Panc1 (cell line): ENCODE measurements at regions not wholly inside any gene's neighbourhood (a gene's known extent, or its start where the extent isn't known, plus 50 kb on each side); places are given as distances from the start of the nearest gene placed in this dataset.

Experiments
- ATAC-seq: fragments of 200-7000 bp; cut with Tn5 transposase; 2 replicates; pipeline ENCODE4 v1.9.1; 2020; ENCODE audit warnings: mild to moderate bottlenecking, moderate library complexity
- BruUV-seq: library from RNA; stranded (reverse); fragments of 400-500 nt; replicated peaks from 2 replicates; lab custom pipeline; 2021; lab: Mats Ljungman, UMichigan
- CTCF ChIA-PET: fragments of 300-600 bp; sonication (Branson Sonifier 250); formaldehyde crosslinking; loops from one replicate; lab custom pipeline; 2022; ENCODE audit warnings: antibody characterized with exemption; lab: Charles Lee
- POLR2A ChIA-PET: fragments of 300-600 bp; sonication (Branson Sonifier 250); formaldehyde crosslinking; loops from one replicate; lab custom pipeline; 2022; ENCODE audit warnings: antibody characterized with exemption; lab: Charles Lee
- DNase-seq: peaks from one replicate; pipeline ENCODE4 v3.0.0-alpha.2; 2010; ENCODE audit warnings: low read depth, low spot score
- H3K27ac ChIP-seq: 2 replicates; pipeline ENCODE4 v1.5.1; 2011; ENCODE audit warnings: mild to moderate bottlenecking, low read length, inconsistent platforms
- H3K27me3 ChIP-seq: fragments of 200-500 bp; sonication (Bioruptor generic); 2 replicates; pipeline ENCODE4 v1.6.0; 2014; ENCODE audit warnings: low read length, inconsistent platforms; ENCODE audit not compliant: control insufficient read depth, insufficient read depth
- H3K36me3 ChIP-seq: fragments of 200-500 bp; sonication (Bioruptor generic); 2 replicates; pipeline ENCODE4 v1.5.1; 2014; ENCODE audit warnings: inconsistent platforms, mild to moderate bottlenecking, low read length, moderate library complexity; ENCODE audit not compliant: control insufficient read depth, insufficient read depth
- H3K4me1 ChIP-seq: 2 replicates; pipeline ENCODE4 v1.5.1; 2011; ENCODE audit warnings: inconsistent platforms, mild to moderate bottlenecking, low read length, moderate library complexity; ENCODE audit not compliant: control insufficient read depth, insufficient read depth
- H3K4me3 ChIP-seq, 2 experiments: 2 replicates each; pipeline ENCODE4 v1.5.1; 2011 to 2012; ENCODE audit warnings: low read depth in 2 of 2, low read length in 2 of 2, mild to moderate bottlenecking in 2 of 2, inconsistent platforms in 1 of 2, moderate library complexity in 1 of 2
- H3K9me3 ChIP-seq: fragments of 200-500 bp; sonication (Bioruptor generic); 2 replicates; pipeline ENCODE4 v1.5.1; 2014; ENCODE audit warnings: low read depth, mild to moderate bottlenecking, inconsistent platforms, low read length, moderate library complexity; ENCODE audit not compliant: control insufficient read depth, insufficient read depth
- POLR2AphosphoS5 ChIP-seq: IDR thresholded peaks from 2 replicates; pipeline ENCODE4 v1.6.1; 2012; ENCODE audit warnings: mild to moderate bottlenecking, low read depth, low read length, moderate library complexity
- SIN3A ChIP-seq: IDR thresholded peaks from 2 replicates; pipeline ENCODE4 v1.6.1; 2012; ENCODE audit warnings: low read depth, mild to moderate bottlenecking, low read length, moderate library complexity, borderline replicate concordance; ENCODE audit not compliant: insufficient read depth
- TCF7L2 ChIP-seq: IDR thresholded peaks from 2 replicates; pipeline ENCODE4 v1.6.1; 2011; ENCODE audit warnings: mild to moderate bottlenecking, low read depth, low read length, inconsistent platforms
- in situ Hi-C: cut with HindIII; loops from 2 replicates; pipeline ENCODE4 v1.10.0; 2016; ENCODE audit warnings: low sequenced_read_pairs, low pct_unique_long_range_greater_than_20kb
- intact Hi-C: fragments of 100-400 bp; cut with micrococcal nuclease; formaldehyde crosslinking; loops from one replicate; pipeline ENCODE4 v1.10.0; 2022; ENCODE audit not compliant: unreplicated experiment
- TF ChIP-seq, protein P1 (sequence below): fragments of 450-650 bp; IDR thresholded peaks from 2 replicates; pipeline ENCODE4 v1.5.1; 2017; ENCODE audit warnings: mild to moderate bottlenecking
- TF ChIP-seq, protein P2 (sequence below), 2 experiments: IDR thresholded peaks; 2 replicates each; pipeline ENCODE4 v1.6.1; 2011 to 2012; ENCODE audit warnings: low read depth in 2 of 2, control low read depth in 1 of 2, low read length in 1 of 2, mild to moderate bottlenecking in 1 of 2, moderate library complexity in 1 of 2; ENCODE audit not compliant: insufficient read depth in 1 of 2

DNA sequence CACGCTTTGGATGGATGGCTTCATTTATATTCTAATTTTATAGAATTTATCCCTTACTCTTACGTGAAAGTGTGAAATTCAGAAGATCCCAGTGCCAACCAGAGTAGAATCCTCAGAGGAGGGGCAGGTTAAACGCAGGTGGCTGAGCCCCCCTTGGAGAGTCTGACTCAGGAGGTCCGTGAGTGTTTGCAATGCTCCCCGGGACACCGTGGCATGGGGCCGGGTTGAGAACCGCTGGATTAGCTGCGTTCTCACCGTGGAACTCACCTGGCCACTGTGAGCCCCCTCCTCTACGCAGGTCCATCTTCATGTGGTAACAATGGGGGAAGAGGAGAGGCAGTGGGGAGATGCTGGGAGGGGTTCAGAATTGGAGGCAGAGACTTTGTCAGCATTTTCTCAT lies 638.0 kb upstream of the MKI67 start:
- BruUV-seq = no TSS peak
- DNase-seq (no peak), ATAC-seq (no peak)
- POLR2A ChIA-PET = no interaction called here
- no peaks in the 10 kb centered on the region for H3K9me3 ChIP-seq
- in situ Hi-C loops (no loop called here), intact Hi-C loops (no loop called here)
- CTCF ChIA-PET = no interaction called here
- TF ChIP-seq POLR2AphosphoS5 (no peak), TCF7L2 (no peak), SIN3A (no peak)
- TF ChIP-seq, protein P1, sequence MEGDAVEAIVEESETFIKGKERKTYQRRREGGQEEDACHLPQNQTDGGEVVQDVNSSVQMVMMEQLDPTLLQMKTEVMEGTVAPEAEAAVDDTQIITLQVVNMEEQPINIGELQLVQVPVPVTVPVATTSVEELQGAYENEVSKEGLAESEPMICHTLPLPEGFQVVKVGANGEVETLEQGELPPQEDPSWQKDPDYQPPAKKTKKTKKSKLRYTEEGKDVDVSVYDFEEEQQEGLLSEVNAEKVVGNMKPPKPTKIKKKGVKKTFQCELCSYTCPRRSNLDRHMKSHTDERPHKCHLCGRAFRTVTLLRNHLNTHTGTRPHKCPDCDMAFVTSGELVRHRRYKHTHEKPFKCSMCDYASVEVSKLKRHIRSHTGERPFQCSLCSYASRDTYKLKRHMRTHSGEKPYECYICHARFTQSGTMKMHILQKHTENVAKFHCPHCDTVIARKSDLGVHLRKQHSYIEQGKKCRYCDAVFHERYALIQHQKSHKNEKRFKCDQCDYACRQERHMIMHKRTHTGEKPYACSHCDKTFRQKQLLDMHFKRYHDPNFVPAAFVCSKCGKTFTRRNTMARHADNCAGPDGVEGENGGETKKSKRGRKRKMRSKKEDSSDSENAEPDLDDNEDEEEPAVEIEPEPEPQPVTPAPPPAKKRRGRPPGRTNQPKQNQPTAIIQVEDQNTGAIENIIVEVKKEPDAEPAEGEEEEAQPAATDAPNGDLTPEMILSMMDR = no peak
- TF ChIP-seq, protein P2, sequence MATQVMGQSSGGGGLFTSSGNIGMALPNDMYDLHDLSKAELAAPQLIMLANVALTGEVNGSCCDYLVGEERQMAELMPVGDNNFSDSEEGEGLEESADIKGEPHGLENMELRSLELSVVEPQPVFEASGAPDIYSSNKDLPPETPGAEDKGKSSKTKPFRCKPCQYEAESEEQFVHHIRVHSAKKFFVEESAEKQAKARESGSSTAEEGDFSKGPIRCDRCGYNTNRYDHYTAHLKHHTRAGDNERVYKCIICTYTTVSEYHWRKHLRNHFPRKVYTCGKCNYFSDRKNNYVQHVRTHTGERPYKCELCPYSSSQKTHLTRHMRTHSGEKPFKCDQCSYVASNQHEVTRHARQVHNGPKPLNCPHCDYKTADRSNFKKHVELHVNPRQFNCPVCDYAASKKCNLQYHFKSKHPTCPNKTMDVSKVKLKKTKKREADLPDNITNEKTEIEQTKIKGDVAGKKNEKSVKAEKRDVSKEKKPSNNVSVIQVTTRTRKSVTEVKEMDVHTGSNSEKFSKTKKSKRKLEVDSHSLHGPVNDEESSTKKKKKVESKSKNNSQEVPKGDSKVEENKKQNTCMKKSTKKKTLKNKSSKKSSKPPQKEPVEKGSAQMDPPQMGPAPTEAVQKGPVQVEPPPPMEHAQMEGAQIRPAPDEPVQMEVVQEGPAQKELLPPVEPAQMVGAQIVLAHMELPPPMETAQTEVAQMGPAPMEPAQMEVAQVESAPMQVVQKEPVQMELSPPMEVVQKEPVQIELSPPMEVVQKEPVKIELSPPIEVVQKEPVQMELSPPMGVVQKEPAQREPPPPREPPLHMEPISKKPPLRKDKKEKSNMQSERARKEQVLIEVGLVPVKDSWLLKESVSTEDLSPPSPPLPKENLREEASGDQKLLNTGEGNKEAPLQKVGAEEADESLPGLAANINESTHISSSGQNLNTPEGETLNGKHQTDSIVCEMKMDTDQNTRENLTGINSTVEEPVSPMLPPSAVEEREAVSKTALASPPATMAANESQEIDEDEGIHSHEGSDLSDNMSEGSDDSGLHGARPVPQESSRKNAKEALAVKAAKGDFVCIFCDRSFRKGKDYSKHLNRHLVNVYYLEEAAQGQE (IDR thresholded peaks at IDR 0.05; ENCODE audit: insufficient read depth in 1 of 2, low read depth in 2 of 2, low read length in 1 of 2) = no peak
- H3K27ac ChIP-seq = no peak overlapping the region
- no peaks in the 10 kb centered on the region for H3K36me3 ChIP-seq
- no peaks in the 10 kb centered on the region for H3K27me3 ChIP-seq
- no peak overlapping the region for H3K4me3 ChIP-seq
- H3K4me1 ChIP-seq = no peaks in the 10 kb centered on the region

DNA sequence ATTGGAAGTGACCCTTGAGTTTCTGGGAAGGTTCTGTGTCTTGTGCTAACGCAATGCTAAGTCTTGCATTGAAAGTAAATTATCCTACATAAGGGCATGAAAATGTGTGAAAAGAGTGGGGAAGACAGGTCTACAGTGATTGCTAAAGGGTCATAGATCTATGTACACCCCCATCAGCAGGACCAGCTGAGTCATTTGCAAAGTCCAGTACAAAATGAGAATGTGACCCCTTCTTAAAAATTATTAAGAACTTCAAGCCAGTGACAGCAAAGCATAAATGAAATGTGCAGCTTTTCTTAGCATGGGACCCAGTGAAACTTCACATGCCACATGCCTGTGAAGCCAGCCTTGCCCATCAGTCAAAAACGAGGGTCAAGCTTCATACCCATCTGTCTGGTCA lies 640.7 kb upstream of the MKI67 start:
- no peak overlapping the region for H3K4me3 ChIP-seq
- no peaks in the 10 kb centered on the region for H3K36me3 ChIP-seq
- ATAC-seq (no peak), DNase-seq (no peak)
- no peaks in the 10 kb centered on the region for H3K9me3 ChIP-seq
- TF ChIP-seq, protein P1 = no peak
- TF ChIP-seq, protein P2 (IDR thresholded peaks at IDR 0.05; ENCODE audit: insufficient read depth in 1 of 2, low read depth in 2 of 2, low read length in 1 of 2) = no peak
- no peak for TF ChIP-seq POLR2AphosphoS5
- no peak for TF ChIP-seq TCF7L2
- TF ChIP-seq SIN3A = no peak
- ChIA-PET POLR2A (no interaction called here), CTCF (no interaction called here)
- no peaks in the 10 kb centered on the region for H3K4me1 ChIP-seq
- intact Hi-C loops = no loop called here
- BruUV-seq = no TSS peak
- in situ Hi-C loops = no loop called here
- no peaks in the 10 kb centered on the region for H3K27me3 ChIP-seq
- H3K27ac ChIP-seq = no peak overlapping the region
